Stimulated activated CD8-positive, alpha-beta memory T cell treated with anti-CD3 and anti-CD28 coated beads, Interleukin-4, amount 100 ng/mL, for 48 hours (primary cell): ENCODE measurements at regions not wholly inside any gene's neighbourhood (a gene's known extent, or its start where the extent isn't known, plus 50 kb on each side); places are given as distances from the start of the nearest gene placed in this dataset.
"Not testable (repeated sequence)": the region's sequence is repeated elsewhere in the genome, so short reads cannot be mapped to it uniquely, and the experiment has no call there.

Source experiments
- DNase-seq: peaks from one replicate; pipeline ENCODE4 v3.0.0-alpha.2; 2020

DNA sequence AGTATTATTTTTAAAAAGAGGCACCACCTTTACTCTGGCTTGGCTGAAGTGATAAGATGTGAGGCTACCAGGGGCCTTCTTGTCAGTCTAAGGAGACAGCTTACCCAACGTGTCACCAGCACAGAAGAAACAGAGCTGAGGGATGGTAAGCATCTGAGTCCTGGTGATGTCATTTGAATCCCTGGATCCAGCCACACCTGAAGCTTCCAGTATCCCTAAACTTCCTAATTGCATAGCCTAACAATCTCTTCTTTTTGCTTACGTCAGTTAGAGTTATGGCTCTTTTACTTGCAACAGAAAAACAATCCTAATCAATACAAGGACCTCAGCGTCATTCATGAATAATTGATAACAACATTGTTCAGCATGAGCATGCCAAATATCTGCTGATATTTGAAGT, 436.6 kb downstream of the SHISA9 start:
- DNase-seq: no peak

DNA sequence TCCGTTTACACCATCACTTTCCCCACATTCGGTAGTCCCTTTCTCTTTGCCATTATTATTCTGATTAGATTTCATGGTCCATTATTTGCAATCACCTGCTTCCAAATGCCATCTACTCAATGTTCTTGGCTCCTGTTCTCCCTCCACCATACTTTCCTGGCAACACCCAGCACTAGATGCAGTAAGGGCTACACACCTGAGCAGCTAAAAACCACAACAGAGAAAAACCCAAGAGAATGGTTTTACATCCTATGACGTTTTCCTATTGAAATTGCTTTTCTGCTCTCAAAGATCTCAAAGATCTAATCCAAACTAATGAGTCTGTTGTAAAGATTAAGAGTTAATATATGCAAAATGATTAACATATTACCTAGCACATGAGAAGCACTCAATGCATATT, 441.3 kb downstream of the SHISA9 start:
- DNase-seq: no peak

GRCh38 chr16:13344001-13344400, 442.6 kb downstream of the SHISA9 start:
- DNase-seq: no peak

DNA sequence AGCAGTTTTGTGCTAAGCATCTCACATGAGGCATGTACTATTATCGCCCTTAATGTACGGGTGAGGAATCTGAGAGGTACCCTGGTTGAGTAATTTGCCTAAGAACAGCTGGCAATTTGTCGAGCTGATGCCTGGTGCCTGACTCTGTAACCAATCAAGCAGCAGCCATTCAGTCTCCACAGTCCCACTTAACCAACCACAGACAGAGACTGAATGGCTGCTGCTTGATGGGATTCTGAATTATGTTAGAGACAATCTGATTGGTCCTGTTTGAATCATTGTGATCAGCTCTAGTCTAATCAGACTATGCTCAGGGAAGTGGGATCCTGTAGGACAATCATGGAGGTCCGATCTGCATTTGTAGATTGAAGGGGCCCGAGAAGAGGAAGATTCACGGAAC, 447.0 kb downstream of the SHISA9 start:
- DNase-seq: no peak

GRCh38 chr16:13350000-13350399, 448.6 kb downstream of the SHISA9 start:
- no peak for DNase-seq

DNA sequence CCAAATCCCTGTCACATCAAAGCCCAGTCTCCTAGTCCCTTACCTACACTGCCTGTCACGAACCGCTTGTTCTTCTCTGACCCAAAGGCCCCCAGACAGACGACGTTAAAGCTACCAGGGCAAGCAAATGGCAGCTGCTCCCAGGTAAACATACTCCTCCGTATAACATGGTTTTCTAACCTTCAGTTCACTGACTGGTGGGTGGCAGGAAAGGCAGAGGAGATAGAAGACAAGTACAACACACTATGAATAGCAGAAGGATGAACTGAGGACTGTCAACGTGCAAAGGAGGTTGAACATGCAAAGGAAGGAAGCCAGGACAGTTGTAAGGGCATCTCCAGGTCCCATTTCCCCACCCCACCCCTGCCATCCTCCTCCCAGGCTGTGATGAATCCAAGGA, 449.8 kb downstream of the SHISA9 start:
- no peak for DNase-seq

- DNase-seq: no peak
These were observed 450.3 kb downstream of the SHISA9 start for GRCh38 chr16:13351601-13352217.

DNA sequence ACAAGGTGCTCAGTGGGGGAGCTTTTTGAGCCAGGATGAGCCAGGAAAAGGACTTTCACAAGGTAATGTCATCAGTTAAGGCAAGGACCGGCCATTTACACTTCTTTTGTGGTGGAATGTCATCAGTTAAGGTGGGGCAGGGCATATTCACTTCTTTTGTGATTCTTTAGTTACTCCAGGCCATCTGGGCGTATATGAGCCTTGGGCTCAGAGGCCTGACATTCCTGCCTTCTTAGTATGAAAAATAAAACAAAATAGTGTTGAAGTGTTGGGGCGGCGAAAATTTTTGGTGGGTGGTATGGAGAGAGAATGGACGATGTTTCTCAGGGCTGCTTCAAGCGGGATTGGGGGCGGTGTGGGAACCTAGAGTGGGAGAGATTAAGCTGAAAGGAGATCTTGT, 451.4 kb downstream of the SHISA9 start:
- not testable (repeated sequence) for DNase-seq

GRCh38 chr16:13357842-13358241, 456.4 kb downstream of the SHISA9 start:
- not testable (repeated sequence) for DNase-seq

DNA sequence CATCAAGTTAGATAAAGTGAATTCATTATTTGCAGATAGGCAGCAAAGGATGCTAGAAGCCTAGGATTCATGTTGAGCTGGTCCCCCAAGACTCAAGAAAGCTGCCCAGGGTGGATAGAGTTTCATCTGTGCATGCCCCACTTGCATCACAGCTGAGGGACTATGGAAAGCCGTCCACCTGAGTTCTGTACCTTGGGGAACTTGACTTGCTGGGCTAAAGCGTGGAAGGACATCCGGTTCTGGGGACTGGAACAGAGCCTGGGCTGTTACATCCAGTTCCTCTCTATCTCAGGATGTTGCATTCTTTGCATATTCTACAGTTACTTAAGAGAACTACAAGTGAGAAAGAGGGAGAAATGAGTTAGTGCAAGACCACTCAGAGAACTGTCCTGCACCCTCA, 458.4 kb downstream of the SHISA9 start:
- DNase-seq: no peak

DNA sequence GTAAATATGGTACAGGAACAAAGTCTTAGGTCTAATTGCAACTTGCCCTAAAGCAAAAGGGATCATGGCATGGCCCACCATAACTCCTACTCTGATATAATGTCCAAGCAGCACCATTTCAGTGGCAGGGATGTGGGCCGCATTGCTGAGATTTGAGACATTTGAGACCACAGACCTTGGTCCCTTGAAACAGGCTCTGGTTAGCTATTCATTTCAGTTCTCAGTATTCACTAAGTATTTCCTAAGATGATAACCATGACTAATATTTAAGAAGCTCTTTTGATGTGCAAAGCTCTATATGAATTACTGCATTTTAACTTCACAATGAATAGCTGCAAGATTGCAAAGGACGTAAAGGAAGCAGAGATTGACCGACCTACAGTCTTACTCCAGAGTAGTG, 471.0 kb downstream of the SHISA9 start:
- no peak for DNase-seq

DNA sequence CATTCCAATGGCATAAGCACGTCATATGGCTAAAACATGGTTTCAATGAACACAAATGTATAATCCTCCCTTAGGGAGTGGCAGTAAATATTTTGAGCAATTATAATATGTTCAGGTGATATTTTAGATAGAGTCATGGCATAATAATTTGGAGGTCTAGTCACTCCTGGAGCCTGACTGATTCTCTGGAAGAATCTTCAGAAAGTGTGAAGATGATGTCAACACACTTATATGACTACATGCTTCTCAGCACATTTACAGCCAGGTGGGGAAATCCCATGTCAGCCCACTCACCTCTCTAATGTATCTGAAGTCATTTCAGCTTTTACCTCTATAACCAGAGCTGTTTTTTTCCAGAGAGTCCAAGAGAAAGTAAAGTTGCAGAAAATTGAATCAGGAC, 474.8 kb downstream of the SHISA9 start:
- DNase-seq: no peak

- no peak for DNase-seq
These were observed 475.7 kb downstream of the SHISA9 start for GRCh38 chr16:13377143-13377542.

DNA sequence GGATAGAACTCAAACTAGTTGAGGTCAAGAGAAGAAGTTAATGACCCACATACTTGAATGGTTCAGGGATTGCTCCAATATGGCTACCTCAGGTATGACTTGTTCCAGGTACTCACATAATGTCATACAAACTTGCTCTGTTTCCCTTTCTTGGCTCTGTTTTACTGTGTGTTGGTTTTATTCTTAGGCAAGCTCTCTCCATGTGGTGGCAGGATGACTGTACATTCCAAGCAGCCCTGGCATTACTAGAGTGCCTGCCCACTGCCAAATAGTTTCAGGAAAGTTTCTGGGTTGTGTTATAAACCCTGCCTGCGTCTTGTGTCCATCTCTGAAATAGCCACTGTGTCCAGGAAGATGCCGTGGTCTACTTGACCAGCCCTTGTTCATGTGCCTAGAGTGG, 476.8 kb downstream of the SHISA9 start:
- no peak for DNase-seq

DNA sequence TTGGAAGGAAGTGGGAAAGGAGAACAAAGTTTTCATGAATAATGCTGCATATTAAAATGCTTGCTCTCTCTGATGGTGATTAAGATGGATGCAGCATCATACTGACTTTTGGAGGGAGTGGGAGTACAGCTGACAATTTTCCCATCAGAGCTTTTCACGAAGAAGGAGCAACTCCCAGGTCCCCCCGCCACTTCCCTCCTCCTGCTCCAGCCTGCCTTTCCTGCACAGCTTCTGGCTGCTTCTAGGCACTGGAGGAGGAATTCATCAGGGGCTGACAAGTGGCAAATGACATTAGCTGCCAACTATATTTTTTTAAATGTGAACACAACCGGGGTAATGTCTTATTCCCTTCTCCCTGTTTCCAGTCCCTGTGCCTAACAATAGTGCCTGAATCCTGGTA, 477.9 kb downstream of the SHISA9 start:
- no peak for DNase-seq

GRCh38 chr16:13385156-13386040, 484.0 kb downstream of the SHISA9 start:
- DNase-seq: not testable (repeated sequence)

- DNase-seq: no peak
These were observed 488.9 kb downstream of the SHISA9 start for GRCh38 chr16:13390093-13390985.

GRCh38 chr16:13390986-13391305, 489.5 kb downstream of the SHISA9 start:
- DNase-seq: no peak

DNA sequence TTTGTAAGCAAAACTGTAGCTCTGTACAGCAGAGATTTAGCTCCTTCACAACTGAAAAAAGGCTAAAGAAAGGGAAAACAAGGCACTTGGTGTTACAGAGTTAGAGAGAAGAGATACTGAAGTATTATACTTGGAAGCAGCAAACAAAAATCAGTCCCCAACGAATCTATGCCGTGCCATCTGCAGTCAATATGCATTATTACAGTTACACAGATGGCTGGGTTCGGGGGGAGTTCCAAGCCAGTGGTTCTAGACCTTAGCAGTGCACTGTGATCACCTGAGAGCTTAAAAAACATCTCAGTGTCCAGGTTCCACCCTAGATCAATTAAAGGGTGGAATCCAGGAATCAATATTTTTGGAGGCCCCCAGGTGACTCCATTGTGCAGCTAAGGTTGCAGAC, 489.9 kb downstream of the SHISA9 start:
- no peak for DNase-seq

GRCh38 chr16:13392341-13392740, 490.9 kb downstream of the SHISA9 start:
- no peak for DNase-seq

DNA sequence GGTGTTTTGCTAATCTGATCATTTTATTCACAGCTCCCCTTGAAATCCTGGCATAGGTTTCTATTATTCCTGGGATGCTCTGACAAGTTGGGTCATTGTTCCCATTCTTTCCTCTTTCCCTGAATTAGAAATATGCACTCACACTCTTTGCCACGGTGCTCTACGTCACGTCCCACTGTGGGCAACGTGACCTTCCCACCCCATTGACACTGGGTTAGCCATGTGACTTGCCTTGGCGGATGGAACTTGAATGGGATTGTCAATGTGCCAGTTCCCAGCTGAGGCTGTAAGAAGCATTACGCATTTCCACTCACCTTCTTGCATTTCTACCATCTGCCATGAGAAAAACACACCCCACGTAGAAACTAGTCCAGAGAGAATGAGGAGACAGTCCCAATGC, 492.4 kb downstream of the SHISA9 start:
- DNase-seq: no peak

DNA sequence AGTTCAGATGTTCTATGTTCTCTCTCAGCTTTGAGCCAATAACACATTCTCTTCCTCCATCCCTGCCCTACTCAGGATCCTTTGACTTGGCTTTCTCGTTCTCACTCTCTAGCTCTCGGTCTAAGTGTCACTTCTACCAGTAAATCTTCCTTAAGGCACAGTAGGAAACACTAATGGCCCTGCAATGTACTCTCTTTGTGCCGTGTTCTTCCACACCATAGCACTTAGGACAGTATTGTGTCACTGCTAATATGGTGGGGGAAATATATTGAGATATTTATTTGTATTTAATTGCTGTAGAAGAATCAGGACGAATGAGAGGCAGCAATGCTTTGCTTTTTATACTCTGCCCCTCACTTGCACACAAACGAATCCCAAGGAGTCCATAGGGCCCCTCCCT, 493.1 kb downstream of the SHISA9 start:
- DNase-seq: no peak

- DNase-seq: no peak
These were observed 495.7 kb downstream of the SHISA9 start for GRCh38 chr16:13397126-13397525.

DNA sequence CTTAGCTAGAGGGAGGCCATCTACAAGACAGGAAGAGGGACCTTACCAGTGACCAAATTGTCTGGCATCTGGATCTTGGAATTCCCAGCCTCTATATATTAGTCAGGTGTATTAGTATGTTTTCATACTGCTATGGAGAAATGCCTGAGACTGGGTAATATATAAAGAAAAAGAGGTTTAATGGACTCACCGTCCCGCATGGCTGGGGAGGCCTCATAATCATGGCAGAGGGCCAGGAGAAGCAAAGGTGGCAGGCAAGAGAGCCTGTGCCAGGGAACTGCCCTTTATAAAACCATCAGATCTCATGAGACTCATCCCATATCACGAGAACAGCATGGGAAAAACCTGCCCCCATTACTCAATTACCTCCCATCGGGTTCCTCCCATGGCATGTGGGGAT, 500.2 kb downstream of the SHISA9 start:
- DNase-seq: no peak
